Stimulated activated CD4-positive, alpha-beta T cell treated with anti-CD3 and anti-CD28 coated beads, Interleukin-4, amount 100 ng/mL, for 1 hour (primary cell): ENCODE measurements at regions not wholly inside any gene's neighbourhood (a gene's known extent, or its start where the extent isn't known, plus 50 kb on each side); places are given as distances from the start of the nearest gene placed in this dataset.

Experiments used
- DNase-seq: peaks from one replicate; pipeline ENCODE4 v3.0.0-alpha.2; 2020

DNA sequence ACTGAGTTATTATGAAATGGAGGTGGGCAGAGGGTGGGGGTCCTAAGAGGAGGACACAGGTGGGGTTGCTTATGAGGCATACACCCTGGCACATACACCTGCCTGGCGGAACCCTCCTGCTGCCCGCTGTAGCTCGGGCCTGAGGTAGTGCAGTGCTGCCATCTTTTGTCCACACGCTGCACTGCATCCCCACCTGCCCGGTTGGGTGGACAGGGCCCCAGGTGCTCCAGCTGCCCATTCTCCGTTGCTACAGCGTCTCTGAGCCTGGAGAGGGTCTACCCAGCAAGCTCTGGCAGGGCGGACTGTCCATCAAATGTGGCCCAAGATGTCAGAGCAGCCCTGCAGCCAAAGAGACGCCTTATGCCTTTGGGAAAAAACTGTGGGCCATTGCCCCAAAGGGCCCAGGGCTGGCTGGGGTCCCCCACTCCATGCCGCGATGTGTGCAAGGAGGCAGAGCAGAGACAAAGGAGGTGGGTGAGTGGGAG is 131.2 kb downstream of the BUD13 start:
- no peak for DNase-seq

DNA sequence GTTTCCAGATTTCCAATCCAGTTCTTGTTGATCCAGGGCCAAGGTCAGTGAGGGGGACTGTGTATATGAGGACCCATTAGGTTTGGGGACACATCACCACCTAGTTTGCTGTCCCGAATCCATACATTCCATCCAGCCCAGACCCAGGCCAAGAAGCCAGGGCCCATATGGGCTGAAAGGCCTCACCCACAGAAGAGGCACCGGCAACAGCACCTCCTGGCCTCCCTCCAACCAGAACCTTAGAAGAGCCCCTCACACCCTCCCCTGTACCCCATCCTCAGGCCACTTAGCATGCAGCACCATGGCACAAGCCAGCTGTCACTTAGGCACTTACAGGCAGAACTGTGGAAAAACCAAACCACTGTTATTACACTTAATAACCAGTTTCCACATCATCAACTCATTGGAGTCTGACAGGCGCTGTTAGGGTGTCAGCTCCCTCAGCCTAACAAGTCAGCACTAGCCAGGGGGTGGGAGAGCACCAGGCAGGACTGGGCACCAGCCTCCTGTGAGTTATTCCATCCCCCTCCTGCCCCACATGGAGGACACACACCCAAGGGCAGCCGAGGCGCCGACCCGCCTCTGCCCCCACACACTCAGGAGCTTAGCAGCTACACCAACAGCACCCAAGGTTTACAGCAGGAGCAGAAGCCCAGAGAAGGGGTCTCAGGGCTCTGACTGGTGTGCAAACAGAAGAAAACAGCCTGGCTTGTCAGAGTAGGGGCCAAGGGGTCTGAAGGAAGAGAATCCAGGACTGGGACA is 132.0 kb downstream of the BUD13 start:
- DNase-seq: no peak

DNA sequence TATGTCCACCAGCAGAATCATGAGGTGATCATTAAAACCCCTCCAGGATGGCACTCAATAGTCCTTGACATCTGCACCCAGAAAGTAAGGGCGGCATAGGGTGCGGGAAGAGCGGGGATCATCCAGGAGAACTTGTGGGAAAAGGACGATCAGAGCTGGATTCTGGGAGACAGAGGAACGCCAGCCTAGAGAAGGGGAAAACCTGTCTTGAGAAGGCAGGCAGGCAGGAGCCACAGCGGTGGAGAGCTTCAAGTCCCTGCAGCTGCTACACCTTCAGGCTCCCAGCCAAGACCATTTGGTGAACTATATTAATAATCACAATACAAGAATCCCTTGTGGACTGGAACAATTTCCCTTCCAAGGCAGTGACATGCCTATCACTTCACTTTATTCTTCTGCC is 134.3 kb downstream of the BUD13 start:
- no peak for DNase-seq

DNA sequence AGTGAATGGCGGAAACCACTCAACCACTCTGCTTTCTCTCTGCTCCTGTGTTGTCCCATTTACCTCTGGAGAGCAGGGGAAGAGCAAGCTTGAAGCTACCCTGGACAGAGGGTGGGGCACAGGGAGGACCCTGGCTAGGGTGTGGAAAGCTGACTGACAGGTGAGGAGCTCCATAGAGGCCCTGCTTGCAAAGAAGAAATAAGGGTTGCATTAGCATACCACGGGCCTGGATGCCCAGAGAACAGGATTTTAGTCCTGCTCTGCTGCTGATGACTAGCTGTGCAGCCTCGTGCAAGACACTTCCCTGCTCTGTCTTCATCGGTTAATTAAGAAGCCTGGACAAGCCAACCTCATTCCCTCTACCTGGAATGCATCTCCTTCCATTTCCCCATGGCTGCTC is 135.0 kb downstream of the BUD13 start:
- DNase-seq: no peak

DNA sequence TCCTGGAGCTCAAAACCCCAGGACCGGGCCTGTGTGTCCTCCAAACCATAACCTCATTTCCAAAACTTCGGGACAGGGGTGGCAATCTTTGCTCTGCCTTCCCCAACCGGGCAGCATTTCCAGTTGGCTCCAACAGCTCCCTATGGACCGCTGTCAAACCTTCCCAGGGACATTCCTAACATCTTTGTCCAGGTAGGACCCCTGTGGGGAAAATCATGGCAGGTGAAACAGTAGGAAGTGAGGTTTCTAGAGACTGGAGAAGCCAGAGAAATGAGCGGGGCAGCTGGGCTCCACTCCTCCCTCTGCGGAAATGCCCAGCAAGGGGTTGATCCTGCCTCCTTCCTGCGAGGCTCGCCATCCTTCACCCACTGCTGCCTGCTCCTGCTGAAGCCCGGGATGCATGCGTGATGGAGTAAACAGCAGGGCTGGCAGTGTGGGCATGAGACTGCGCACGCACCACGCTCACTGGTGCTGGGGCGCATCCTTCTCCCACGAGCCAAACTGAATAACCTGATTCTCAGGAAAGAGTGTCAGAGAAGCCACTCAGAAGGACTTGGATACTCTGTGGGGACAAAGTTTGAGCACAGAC is 136.4 kb downstream of the BUD13 start:
- DNase-seq: no peak

DNA sequence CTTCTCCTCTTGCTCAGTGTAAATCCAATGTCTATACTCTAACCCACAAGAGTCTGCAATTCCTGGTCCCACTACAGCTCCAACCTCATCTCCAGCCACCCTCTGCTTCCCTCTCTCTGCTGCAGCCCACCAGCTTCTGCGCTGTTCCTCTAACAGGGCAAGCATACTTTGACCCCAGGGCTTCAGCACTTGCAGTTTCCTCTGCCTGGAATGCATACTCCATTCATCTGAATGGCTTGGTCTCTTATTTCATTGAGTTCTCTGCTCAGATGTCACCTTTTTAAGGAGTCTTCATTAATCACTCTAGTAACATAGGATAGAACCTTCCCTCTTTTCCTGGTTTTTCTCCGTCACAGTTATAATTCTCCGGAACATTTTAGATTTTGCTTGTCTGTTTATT is 141.6 kb downstream of the BUD13 start:
- no peak for DNase-seq

DNA sequence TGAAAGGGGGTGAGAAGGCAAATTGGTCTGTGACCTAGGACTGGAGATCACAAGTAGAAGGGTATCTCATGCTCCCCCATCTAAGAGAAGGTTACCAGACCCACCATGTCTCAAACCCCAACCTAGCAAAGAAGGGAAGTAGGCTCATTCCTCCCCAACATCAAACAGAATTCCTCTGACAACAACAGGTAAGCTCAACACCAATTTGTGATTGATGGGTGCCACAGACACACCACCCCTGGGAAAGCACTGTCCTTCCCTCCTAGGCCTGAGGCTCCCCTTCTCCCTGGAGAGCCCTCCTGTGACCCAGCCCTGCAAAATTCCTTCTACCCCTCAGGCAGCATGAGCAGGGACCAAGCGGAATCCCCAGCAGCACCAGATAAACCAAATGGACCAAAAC is 154.3 kb downstream of the BUD13 start:
- DNase-seq: no peak

DNA sequence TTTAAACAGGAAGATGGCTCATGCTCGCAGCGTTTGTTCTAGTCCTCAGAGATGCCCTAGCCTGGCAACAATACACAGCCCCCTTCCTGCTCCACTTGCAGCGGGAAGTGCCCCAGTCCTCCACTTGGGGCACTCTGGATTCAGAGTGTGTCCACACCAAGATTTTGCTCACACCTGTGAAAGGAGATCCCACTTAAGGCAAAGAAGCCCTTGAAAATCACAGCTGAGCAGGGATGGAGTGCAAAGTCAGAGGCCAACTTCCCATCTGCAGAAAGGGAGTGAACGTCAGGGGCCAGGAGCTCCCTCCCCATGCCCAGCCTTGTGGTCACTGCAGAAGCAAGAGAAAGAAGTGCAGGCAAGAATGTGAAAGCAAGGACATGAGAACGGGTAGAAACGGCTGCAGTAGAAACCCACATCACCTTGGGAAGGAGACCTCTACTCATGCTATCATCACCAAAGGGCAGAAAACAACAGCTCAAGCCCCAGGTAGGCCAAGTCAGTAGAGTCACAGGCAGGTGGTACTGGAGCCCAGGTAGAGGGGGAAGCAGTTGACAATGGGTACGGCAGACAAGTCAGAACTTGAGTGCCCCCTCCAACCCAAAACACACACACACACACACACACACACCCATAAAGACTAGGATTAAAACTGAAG is 157.4 kb downstream of the BUD13 start:
- no peak for DNase-seq

DNA sequence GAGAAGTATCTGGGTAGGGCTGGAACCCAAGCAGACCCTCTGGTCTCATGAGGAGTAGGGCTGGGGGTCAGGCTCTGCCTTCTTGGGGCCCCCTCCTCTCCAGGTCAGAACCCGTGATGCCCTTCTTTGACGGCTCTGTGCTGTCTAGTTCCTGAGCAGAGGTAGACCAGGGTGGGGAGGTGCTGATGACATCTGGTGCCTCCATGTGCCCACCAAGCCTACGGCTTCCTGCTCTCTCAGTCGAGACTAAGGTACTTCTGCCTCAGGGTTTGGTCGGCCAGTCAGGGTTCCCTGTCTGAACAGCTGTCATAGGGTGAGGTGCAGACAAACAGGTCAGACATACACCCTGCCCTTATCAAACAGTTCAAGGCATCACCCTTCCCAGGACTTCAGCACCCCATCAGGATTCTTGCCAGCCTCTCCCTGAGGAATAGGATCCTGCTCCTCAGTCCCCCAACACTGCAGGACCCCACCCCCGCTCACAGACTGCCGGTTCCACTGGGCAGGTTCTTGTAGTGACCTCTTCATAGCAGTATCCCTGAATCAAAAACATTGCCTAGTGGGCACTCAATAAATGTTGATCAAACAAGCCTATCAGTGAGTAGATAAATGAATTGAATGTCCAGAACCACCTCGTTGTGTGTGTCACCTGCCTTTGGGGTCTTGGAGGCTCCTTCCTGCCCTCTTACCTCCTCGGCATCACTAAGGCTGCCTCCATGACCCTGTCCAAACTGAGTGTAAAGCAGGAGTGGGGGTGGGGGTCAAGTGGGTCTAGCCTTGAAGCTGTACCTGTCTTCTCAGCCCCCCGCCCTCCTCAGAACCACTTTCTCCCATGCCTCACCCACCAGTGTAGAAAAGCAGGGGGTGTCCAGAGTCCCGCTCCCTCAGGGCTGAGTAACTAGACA is 158.2 kb downstream of the BUD13 start:
- DNase-seq: no peak

DNA sequence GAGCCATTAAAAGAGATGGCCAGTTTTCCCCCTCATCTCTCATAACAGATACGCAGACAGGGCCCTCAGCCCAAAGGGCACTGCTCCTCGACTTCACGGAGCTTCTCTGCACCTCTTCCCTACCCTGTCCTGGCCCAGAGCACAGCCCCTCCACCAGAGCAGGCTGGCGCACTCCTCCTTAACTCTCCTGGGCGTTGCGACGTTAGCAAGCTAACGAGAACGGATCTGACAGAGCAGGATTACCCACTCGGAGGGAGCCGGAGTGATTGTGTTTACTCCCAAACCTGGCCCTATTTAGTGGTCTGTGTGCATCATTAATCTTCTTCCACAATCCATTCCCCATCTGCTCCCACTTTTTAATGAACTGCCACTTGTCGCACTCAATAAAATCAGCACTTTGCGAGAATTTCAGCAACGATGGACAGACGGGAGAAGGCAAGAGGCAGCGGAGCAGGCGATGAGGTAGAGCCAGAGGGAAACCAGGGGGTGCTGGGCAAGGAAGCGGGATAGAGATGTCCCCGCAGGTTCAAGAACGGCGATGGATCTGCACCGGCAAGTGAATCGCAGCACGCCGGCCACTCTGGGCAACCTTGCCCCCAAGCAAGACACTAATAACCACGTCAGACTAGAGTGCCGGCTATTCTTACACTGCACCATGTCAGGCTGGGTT is 159.4 kb downstream of the BUD13 start:
- no peak for DNase-seq

DNA sequence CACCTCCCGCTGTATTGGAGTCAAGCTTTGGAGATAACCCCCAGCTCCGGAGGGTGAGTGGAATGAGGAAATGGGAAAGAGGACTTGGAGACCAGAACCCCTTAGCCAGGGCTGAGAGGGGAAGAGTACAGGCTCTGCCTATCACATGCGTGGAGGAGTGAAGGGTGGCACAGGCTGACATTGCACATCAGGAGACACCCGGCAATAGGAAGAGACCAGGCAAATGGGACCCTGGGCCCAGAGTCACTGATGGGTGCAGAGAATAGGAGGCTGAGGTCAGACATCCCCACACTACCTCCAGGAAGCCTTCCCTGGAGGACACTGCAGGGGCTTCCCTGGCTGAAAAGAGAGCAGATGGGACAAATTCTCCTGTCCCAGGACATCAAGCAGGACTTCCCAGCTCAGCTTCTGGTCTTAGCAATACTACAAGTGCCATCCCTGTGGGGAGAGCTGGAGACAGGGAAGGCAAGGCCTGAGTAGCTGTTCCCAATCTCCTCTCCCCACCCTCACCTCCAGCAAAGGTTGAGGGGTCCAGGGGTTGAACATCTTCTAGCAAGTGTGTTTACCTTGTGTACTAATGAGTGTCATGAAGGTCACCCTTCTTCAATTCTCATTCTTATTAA is 160.7 kb downstream of the BUD13 start:
- no peak for DNase-seq

DNA sequence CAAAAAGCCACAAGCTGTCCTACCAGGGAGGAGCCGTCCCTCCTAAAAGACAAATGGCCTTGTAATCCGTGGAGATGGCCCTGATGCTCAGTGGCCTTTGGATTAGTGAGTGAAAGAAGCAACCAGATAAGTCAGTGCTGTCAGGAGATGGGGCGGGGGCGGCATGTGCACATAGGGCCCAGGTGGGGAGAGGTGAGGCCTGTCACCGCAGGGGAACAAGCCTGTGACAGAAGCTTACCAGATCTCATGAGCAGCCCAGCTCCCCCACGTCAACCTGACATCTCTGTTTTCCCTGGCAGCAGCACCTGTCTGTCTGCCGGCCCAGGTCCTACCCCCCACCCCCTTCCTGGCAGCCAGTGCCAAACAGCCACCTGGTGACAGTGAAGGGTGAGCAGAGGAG is 162.6 kb downstream of the BUD13 start:
- no peak for DNase-seq

DNA sequence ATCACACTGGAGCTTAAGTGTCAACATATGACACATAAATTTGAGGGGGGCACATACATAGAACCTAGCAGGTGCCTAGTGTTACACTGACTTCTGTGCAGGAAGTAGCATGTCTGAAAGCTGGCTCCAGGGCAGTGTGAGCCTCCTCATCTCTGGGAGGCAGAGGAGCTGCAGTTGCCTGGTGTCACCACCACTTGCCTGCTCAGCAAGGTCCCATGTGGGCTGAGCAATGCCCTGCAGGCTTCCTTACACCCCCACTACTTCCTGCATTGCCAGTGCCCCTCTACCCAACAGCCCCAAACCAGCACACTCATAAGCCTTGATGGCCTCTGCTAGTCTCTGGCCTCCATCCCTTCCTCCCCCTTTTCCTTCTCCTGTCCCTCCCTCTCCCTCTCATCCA is 165.8 kb downstream of the BUD13 start:
- DNase-seq: no peak

DNA sequence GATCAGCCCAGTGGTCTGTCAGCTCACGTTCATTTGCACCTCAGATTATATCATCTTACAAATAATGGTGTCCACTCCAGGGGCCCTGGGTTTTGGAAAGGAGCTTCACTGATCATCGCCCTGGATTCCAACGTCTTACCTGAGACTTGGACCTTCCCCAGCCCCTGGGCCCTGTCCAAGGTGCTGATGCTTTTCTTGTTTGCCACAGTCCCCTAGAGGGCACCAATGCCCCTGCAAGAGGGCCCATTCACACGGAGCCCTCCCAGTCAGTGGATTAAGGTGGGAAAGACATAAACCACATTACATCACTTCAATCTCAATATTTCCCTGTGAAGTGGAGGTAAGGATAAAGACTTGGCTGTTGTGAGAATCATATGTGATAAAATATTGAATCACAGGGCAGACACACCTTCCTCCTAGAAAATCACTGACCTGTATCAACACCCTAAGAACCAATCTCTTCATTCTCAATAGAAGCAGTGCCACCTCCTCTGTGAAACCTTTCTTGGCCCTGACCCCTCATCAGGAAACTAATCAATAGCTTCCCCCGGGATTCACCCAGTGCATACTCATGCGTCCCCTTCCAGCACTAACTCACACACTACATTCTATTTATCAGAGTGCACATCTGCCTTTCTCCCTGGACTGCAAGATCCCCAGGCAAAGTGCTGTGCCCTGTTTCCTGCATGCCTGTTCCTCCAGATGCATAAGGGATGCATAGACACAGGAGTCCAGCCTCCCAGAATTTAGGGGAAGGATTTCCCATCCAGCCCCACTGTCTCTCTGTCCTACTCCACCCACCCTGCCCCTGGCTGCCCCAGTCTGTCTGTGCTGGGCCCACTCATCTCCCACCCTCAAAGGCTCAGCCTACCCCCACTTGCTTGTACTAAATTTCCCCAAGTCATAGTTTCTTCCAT is 167.0 kb downstream of the BUD13 start:
- DNase-seq: peak; percentile 3

DNA sequence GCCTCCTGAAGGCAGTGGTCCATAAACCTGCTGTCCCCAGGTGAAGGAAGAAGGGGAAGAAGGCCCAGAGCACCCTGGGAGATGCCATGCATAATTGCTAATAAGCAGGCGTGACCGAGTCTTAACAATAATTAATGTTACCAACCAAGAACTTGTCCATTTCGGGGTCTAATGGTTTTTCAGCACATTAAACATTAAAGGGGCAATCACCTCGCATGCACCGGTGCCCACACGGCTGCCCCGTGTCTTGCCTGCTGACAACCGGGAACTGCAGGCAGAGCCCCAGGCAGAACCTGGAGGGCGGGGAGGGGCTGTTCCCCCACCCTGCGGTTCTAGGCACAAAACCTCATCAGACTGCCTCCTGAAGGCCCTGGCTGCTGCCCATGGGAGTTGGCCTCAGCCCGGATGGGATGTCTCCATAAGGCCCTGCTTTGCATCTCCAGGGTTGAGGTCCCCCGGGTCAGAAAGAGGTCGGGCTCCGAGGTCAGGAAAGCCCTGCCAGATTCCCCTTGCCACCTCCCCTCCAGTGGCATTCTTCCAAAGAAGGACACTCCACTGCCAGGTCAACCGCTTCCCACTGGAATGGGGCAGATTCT is 169.0 kb downstream of the BUD13 start:
- DNase-seq: no peak

DNA sequence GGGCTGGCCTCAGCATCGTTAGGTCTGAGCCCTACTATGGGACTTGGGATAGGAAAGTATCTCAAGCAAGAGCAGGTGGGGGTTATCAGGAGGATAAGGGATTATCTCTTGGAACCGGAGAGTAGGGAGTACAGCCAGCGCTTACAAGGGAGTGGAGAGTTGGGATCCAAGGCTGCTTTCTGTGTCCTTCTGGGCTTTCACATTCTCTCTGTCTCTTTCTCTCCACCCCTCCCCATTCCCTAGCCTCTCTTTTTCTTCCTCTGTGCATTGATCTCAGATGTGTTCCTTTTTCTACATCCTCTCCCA is 170.2 kb downstream of the BUD13 start:
- no peak for DNase-seq

DNA sequence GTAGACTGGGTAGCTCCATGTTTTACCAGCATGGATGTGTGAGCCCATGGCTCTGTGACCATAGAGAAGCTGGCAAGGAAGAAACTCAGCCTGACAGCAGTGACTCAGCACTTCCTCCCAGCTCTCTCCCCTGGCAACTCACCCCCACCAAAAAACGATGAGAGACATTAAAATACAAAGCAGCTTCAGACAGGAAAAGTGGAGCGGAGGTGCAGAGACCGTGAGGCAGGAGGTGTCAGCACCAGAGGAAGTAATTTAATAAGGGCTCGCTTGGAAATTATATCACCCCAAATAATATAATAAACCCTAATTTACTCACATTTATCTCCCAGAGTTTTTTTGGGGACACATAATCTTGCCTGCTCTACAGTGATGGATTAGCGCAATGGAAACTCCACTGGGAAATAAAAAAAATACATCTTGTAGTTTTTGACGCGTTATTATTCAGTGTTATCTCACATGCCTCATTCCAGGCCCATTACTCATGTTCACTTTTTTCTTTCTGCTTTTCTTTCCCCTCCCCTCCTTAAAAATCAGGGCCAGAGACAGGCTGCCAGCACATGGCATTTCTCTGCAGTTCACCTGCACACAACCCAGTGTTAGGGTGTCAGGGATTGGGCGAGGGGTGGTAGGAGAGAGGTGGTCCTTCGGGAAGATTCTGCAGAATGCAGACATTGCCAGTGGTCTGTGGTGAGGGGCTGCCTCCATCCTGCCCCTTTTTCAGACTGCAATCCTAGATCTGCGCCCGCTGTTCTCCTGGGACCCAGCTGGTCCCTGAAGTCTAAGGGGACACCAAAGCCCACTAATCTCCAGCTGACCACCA is 170.8 kb downstream of the BUD13 start:
- no peak for DNase-seq

DNA sequence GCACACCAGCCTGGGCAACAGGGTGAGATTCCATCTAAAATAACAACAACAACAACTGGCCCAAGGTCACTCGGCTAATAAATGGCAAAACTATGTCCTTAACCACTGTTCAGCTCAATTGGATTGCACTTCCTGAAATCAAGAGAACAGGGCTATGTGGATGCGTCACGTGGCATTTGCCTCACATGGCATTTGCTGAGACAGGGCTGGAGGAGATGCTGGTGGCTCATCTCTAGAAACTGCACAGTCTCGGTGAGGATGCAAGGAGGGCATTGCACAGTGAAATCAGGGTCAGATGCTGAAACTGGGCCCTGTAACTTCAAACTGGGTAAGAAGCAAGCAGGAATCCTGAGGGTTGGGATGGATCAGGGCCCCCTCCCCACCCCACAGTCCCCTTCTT is 171.9 kb downstream of the BUD13 start:
- DNase-seq: no peak

DNA sequence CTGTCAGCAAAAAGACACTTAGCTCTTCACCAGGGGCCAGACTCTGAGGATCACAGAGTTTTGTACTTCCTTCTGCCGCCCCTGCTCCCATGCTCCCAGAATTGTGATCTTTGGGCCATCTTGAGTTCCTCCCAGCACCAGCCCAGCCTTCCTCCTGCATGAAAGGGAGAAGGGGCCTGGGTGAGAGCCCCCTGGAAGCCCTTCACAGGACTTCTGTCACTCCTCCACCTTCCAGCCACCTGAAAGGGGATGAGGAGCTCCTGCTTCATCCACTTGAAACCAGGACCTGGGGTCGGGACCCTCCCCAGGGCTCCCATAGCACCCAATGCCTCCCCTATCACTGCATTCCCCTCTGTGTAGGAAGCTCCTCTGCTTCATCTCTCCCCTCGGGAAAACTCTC is 174.2 kb downstream of the BUD13 start:
- no peak for DNase-seq

DNA sequence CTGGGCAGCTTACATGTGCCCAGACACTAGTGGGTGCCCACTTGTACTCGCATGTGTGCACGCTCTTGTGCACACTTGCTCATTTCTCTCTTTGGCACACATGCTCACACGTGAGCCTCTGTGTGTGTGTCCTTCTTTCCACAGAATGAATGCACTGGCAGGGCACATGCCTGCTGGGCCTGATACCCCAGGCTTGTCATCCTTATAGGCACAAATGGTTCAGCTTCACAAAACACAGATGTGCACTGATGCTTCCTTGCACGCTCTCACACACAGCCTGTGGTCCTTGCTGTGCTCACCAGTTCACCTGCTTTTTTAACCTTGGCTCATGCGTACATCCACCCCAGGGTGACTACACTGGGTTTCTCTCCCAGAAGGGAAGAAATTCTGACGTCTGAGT is 174.8 kb downstream of the BUD13 start:
- no peak for DNase-seq
